ENCODE measurements at regions not wholly inside any gene's neighbourhood (a gene's known extent, or its start where the extent isn't known, plus 50 kb on each side); places are given as distances from the start of the nearest gene placed in this dataset.
A peak's percentile ranks its signal among the peaks of the same experiment; 100 is the strongest.
"Not testable (repeated sequence)": the region's sequence is repeated elsewhere in the genome, so short reads cannot be mapped to it uniquely, and the experiment has no call there.

DNA sequence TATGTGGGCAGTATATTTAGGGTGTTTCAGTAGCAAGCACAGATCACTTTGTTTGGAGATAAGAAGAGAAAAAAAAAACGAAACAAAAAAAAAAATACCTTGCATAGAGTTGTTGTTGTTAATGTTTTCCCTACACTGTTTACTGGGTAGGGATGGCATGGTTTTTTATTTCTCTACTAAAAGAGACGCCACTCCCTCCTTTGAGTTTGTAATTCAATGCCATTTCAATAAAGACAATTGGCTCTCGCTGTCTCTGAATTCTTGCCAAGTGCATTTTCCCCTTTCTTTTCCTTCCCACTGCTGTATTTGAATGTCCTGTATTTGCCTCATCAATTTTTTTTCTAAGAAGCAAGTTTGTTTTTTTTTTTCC is 213.9 kb upstream of the UBASH3B start:
- DNase-seq (ENCODE audit: low spot score), result no peak

DNA sequence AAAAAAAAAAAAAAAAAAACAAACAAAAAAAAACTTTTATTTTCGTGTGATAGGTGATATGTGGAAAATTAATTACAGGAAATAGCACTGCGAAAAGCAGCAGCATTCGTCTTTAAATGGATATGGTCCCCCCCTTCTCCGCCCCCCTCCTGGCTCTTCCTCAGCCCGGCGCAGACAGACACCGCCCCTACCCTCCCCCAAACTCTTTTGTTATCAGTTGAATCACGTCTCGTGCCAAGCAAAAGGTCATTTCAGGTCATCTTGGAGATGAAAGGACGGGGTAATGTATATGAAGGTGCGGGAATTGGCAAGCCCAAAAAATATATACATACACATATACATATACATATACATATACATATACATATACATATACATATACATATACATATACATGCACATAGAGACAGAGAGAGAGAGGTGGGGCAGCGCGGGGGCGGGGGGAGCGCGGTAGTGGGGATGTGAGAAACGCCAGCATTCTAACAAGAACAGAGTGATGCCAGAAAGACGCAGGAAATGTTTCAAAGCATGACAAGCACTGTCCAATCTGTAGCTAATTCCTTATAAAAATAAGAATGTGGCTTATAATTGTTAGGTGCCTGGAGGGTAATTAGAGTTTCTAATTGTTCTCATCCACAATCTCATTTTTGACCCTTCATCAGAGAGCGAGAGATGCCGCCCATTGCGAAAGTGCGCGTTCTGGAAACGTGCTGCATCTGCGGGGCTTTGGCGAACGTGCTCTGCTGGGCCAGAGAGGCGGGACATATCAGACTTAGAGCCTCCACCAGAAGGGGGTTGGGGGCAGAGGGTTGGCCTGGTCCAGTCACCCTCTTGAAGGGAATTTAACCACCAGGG is 214.5 kb upstream of the UBASH3B start:
- DNase-seq (ENCODE audit: low spot score), result no peak

DNA sequence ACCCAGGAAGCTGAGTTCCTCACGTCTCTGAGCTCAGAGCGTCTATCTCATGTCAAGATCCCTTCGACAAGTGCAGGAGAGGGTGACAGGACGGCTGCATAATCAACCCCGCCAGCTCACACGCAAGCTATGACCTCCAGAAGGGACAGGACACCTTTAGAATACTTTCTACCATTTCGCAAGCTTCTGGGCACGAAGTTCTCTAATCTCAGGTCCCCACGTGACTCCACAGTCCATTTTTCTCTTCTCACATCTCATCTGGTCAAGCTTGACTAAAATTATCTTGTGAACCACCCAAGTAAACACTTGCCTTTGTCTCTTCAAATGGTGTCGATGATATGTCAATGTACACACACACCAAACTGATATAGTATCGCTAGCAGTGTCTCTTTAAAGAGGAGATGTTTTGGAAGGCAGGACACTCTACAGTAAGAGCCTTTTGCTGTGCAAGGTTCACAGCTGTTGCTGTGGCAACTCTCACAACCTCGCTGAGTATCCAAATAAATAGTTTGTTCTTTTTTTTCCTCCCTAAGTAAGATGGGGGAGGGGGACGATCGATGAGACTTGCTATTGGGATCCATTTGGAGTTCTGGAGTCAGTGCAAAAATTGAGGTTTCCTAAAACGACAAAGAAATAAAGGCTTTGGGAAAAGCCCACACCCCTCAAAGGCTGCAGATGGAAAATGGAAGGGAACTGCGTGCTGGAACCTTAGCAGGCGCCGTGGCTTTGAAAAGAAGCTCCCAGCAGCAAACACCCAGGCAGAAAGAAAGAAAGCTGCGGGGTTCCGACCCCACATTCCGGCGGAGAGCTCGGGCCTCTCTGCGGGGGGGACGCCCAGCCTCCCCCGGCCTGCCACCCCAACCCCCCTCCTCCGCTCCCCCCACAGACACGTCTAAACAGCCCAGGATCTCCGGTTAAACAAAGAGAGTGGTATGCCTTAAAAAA is 215.4 kb upstream of the UBASH3B start:
- peak; percentile 69 for DNase-seq (ENCODE audit: low spot score)

DNA sequence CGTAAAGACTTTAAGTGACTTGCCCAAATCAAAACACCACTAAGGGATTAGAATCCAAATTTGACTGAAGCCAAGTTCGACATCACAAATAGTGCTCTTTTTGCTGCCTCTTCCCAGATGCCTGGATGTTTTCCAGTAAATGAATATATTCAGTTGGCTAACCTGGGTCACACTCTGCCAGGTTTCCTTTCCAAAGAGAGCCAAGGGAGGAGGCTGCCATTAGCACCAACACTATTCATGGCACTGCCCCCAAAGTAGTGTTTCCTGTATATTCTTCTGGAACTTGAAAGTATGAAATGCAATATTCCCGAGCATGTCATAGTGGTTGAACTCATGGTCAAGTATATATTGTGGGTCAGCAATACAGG is 219.3 kb upstream of the UBASH3B start:
- DNase-seq (ENCODE audit: low spot score), result no peak

DNA sequence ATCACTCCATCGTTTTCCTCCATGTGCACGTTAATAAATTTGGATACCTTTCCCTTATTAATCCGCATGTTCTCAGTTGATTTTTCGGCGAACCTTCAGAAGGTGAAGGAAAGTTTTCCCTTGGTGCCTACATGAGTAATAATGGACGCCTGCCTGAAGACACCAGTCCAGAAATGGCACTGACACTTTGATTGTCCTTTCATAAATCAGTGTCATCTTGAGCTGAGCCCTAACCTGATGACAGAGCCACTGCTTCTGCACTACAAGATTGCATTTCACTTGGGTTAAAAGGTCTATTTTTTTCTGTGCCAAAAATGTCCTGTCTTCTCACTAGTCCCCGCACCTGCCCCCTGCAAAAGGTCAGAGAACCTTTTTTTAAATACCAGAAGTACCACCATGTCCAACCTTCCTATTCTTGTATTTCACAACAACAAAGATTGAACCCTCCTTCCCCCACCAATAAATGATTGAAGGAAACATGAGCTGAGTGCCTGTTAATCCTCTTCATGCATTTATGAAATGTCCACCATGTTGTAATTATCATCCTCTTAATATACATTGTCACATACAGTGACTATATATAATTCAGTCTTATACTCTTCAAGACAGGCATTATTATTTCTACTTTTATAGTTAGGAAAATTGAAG is 219.9 kb upstream of the UBASH3B start:
- DNase-seq (ENCODE audit: low spot score), result no peak

DNA sequence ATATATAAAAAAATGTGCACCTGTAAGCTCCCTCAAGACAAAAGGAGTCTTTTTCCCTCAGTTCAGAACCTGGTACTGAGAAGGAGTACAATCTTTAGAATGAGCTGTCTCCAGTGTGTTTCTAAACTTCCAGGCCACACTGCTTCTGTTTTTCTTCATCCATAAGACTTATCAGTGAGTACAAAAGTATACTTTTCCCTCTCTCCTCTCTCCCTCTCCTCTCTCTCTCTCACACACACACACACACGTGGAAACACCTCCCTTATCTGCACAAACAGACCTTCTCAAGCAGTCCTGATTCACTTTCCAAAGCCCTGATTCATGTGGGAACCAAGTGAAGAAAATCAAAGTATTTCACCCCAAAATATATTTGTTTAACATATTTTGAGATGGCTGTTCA is 220.7 kb upstream of the UBASH3B start:
- DNase-seq (ENCODE audit: low spot score), result no peak

DNA sequence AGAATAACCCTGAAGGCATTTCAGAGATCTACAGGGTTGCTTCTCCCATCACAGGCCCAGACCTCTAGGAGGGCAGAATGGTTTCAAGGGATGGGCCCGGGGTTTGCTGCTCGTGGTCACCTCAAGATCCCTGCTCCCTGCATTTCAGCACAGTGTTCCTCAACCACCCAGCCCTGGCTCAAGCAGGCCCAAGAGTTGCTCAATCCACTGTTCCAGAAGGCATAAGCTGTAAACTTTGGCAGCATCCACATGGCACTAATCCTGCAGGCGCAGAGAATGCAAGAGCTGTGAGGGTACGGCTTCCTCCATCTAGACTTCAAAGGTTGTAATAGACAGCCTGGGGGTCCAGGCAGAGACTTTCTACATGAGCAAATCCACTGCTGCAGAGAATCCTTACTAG is 225.0 kb upstream of the UBASH3B start:
- no peak for DNase-seq (ENCODE audit: low spot score)

DNA sequence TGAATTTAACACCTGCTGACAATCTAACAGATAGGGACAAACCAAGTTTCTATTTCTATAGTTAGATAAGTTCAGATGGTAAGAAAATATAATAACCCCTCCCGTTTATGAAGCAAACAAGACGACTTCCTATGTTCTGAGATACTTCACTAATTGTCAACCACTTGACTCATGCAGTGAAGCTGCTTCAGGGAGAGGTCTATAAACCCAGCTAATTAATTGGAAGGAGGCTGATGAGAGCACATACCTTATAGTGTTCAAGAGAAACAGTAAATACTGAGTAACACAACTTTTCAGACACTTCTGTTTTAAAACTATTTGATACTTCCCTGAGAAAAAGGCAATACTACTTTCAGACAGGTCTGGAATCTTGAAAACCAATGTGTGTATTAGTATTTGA is 229.4 kb upstream of the UBASH3B start:
- DNase-seq (ENCODE audit: low spot score), result no peak

DNA sequence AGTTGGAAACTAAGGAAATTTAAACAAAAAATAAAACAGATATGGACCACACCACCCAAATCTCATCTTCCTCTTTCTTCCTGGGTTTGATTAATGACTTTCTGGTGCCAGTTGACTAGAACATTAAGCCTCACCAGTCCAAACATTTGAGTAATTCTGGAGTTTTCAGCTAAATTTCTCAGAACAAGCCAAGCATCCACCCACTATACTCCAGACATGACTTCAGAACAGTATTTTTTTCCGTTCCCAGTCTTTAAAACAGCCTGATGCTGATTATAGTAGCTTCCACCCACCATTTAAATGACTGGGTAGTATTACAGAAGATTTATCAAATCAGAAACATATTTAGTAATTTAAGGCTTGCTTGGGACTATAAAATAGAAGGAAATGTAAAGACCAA is 230.9 kb upstream of the UBASH3B start:
- no peak for DNase-seq (ENCODE audit: low spot score)

DNA sequence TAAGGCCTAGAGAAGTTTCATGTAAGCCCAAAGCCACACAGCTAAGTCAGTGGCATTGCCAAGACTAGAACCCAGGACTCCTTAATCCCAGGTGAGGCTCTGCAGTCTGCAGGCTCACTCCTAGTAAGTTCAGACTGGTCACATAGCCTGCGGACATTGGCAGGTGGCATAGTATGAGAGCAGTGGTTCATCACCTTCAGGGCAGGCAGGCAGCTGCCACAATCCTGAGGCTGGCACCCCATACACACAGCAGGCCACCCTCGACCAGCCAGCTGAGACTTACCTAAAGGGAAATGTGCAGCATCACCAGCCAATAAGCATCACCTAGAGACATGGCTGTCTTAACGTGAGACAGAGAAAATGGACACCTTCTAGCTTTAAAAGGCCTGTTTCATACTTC is 231.6 kb upstream of the UBASH3B start:
- DNase-seq (ENCODE audit: low spot score), result no peak

DNA sequence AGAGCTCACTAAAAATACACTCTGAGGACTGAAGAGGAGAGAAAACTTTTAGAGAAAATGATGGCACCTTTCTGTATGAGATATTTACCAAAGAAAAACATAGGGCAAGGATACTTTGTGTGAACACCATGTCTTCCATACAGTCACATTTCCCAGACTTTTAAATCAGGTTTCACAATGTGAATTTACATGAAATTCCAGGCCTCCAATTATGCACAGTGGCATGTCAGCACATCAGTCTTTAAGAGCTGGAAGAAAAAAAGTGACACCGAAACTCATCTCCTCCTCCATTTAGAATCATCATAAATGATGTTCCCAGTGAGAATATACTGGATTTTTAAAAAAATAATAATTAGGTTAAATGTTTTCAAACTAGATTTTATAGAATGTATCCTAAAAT is 232.2 kb upstream of the UBASH3B start:
- DNase-seq (ENCODE audit: low spot score), result no peak

DNA sequence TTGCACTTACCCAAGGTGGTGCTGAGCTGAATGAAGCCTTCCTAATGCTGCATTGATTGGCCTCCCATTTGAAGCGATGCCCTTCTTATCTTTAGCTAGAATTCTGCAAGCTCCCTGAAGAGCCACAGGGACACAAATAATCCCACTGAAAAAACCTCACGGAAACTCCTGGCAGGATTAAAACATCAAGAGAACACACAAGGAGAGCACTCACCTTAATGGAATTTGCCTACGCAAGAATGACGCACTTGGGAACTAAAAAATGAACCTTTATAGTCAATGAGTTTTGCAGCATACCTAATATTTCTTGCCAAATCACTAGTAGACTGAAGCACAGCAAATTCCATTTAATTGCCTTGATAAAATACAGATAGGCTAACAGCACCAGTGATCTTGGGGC is 232.8 kb upstream of the UBASH3B start:
- no peak for DNase-seq (ENCODE audit: low spot score)

DNA sequence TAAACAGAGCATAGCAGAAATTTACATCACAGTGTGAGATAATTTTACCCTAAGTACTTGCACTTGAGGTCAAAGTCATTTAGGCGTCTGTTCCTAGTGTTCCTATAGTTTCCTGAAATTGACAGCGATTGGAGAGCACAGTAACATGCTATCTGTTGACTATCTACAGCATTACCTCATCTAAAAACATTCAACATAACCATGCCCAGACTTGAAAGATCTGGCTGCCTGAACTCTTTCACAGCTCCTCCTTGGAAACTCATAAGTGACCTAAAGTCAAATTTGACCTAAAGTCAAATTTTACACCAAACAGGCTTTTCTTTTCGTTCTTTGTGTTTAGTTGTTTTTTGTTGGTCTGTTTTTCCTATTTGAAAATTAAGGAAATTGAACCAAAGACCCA is 233.8 kb upstream of the UBASH3B start:
- DNase-seq (ENCODE audit: low spot score), result no peak

DNA sequence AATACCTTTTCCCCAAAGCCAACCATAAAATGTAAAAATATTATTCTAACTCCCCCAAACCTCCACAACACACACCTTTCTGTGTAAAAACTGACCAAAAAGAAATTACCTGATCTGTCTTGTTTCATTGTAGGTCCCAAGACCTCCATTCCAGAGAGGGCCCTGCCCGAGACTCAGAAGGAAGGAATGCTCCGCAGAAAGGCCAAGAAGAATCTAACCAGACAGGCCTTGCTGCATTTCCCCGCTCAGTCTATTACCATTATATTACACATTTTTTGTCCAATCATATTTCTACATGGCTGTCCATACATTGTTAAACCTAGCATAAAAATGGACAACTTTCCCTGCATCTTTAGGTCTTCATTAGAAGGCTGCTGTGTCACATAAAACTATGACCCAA is 237.5 kb upstream of the UBASH3B start:
- no peak for DNase-seq (ENCODE audit: low spot score)

DNA sequence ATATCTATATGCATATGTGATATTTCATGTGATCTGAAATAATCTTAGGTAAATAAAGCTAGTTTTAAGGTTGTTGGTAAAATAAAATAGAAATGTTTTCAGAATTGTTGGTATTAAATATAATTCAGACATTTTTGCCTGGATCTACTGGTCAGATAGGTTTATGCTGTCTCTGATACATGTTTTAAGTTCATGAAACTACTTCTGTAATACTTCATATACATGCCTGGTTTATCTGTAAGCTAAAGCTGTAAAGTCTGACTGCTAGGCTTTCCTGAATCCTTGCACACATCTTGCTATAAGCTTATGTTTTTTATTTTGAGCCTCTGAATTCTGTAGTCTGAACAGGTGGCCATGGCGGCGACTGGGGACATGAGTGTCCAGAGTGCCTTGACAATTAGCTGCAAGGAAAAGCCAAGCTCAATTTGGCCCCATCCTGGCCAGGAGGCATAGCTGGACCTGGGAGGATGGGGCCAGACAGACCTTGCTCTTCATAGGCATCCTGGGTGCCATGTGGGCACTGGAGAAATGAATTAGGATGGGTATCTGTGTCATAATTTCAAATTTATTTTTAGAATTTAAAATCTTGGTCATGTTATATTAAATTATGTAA is 241.0 kb upstream of the UBASH3B start:
- DNase-seq (ENCODE audit: low spot score), result no peak

DNA sequence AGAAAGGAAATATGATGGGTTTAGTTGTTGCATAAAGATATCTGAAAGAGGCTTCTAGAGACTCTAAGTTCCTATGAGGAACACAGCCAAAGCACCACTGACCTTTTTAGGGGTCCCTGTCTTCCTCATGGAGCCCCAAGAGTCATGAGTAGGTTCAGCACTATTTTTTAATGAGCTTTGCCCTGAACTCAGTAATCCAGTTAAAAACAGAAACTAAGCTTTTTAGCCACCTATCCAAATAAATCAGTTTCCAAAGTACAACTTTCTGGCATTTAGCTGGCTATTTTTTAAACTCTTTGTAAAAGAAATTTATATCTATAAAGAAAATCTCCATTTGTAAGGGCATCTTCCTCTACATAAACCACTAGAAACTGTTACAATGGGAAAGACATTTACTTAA is 241.8 kb upstream of the UBASH3B start:
- no peak for DNase-seq (ENCODE audit: low spot score)

DNA sequence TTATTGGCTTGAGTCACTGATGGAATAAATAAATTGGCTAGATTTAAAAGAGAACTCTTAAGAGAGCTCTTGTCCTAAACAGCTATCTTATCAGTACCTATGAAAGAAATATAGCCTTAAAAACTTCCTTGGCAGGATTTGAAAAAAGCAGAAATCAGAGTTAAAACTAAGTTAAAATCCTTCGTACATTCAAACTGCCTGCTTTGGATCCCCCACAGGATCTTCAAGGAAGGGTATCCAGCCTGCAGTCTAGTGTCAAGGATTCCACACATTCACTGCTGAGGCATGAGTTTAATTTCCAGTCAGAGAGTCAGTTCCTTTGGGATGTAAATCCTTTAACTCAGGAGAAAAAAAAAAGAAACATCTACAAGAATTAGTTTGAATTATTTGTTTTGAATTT is 242.9 kb upstream of the UBASH3B start:
- no peak for DNase-seq (ENCODE audit: low spot score)

DNA sequence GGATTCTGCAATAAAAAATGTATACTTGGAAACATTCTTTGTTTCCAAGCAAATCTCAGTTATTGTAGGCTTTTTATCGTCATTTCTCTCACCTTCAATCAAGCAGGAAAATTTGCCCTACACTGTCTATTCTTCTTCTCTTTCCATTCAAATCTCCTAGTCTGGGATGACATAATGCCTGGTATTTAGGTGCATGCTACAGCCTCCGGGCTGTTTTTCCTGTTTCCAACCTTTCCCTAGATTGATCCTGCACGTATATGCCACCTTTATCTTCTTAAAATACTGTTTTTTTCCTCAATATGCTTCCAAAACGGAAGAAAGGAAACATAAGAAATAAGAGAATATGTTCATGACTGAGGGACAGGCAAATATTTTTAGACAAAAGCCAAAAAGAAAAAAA is 249.1 kb upstream of the UBASH3B start:
- no peak for DNase-seq (ENCODE audit: low spot score)

DNA sequence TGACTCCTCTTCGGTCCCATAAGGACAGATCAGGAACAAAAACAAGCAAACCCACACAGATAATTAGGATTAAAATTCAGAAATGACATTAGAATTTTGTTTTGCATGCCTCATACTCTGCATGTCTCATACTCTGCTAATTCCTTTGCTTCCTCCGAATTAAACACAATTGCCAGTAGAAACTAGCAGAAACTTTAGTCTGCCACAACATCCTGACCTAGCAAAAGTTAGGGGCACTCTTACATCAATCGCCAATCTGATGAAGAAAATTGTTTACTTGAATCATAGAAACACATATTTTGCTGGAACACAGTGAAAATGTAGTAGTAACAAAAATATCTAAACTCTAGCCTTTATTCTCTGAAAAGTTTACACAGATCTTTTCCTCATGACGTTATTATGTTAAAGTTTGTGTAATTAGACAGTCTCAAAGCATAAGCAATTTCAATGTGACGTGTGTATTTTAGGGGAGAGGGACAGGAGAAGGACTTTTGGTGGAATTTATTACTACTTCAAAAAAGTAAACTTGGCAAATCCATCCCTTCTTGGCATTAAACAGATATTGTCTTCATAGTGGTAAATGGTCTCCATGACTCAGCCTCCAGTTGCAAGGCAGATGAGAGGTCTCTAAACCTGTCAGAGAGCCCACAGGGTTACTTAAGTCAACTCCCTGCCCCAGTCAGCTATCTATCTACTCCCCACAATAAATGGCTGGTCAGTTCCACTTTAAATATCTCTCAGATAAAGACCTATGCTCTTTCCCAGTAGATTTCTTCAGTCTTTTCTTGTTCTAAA is 249.8 kb upstream of the UBASH3B start:
- DNase-seq (ENCODE audit: low spot score), result no peak

DNA sequence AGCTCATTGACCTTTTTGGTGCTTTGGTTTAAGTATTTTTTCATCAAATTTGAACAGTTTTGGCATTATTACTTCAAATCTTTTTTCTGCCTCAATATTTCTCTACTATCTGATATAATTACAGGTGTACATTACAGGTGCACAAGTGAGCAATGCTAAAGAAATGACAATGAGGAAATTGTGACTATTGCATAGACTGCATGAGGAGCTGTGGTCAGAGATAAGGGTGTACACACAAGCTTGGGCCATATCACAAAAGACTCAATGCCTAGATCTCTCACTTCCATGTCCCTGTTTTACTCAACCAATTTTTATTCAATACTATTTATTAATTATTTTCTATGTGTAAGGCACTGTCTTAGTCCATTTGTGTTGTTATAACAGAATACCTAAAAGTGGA is 251.0 kb upstream of the UBASH3B start:
- DNase-seq (ENCODE audit: low spot score), result no peak

DNA sequence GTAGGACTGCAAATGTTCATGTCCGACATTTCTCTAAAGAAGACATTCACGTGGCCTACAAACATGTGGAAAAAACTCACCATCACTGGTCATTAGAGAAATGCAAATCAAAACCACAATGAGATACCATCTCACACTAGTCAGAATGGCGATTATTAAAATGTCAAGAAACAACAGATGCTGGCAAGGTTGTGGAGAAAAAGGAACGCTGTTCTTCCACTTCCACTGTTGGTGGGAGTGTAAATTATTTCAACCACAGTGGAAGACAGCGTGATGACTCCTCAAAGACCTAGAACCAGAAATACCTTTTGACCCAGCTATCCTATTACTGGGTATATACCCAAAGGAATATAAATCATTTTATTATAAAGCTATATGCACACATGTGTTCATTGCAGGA is 253.9 kb upstream of the UBASH3B start:
- DNase-seq (ENCODE audit: low spot score), result not testable (repeated sequence)

DNA sequence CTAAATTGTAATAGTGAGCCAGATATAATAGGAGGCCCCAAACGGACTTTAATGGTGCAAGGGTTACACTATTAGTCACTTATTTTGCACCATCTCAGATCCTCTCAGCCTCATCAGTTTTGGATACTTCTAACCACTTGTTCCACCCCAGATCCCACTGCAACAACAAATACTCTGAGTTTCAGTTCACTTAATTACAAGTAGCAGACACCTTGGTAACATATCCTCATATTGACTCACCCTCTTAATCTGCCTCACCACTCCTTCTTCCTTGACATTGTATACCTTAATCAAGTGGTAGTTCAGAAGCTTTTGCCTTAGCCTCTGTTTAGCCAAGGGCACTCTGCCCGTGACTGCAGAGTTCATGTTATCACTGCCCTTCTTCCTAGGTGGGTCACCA is 256.1 kb upstream of the UBASH3B start:
- DNase-seq (ENCODE audit: low spot score), result no peak

Measured in ecto neural progenitor cell (in vitro differentiated cells).